HG03025 (cell line): ENCODE measurements at regions not wholly inside any gene's neighbourhood (a gene's known extent, or its start where the extent isn't known, plus 50 kb on each side); places are given as distances from the start of the nearest gene placed in this dataset.
"Not testable (repeated sequence)": the region's sequence is repeated elsewhere in the genome, so short reads cannot be mapped to it uniquely, and the experiment has no call there.

Experiments used
- ATAC-seq: cut with Tn5 transposase; IDR thresholded peaks from one replicate; pipeline ENCODE4 v1.9.1; 2021; ENCODE audit warnings: mild to moderate bottlenecking, moderate library complexity; ENCODE audit not compliant: unreplicated experiment, low FRiP score

GRCh38 chr9:89690334-89690912, 85.6 kb downstream of the GADD45G start:
- peak; percentile 83 for ATAC-seq

- ATAC-seq, result no peak
These were observed 90.7 kb downstream of the GADD45G start for GRCh38 chr9:89695441-89695891.

GRCh38 chr9:89695979-89696378, 91.2 kb downstream of the GADD45G start:
- not testable (repeated sequence) for ATAC-seq

- no peak for ATAC-seq
These were observed 92.0 kb downstream of the GADD45G start for GRCh38 chr9:89696780-89697179.

- ATAC-seq, result no peak
These were observed 92.7 kb downstream of the GADD45G start for GRCh38 chr9:89697553-89697952.

- no peak for ATAC-seq
These were observed 93.7 kb downstream of the GADD45G start for GRCh38 chr9:89698411-89699005.

- no peak for ATAC-seq
These were observed 94.8 kb downstream of the GADD45G start for GRCh38 chr9:89699646-89700045.

- ATAC-seq, result no peak
These were observed 96.5 kb downstream of the GADD45G start for GRCh38 chr9:89701221-89701798.

- ATAC-seq, result no peak
These were observed 97.6 kb downstream of the GADD45G start for GRCh38 chr9:89702401-89702800.

- no peak for ATAC-seq
These were observed 100.8 kb downstream of the GADD45G start for GRCh38 chr9:89705651-89706050.

- no peak for ATAC-seq
These were observed 101.3 kb downstream of the GADD45G start for GRCh38 chr9:89706086-89706485.

- ATAC-seq, result no peak
These were observed 101.9 kb downstream of the GADD45G start for GRCh38 chr9:89706731-89707191.

GRCh38 chr9:89710697-89711096, 105.9 kb downstream of the GADD45G start:
- ATAC-seq, result no peak

- no peak for ATAC-seq
These were observed 107.1 kb downstream of the GADD45G start for GRCh38 chr9:89711866-89712265.

- no peak for ATAC-seq
These were observed 107.5 kb downstream of the GADD45G start for GRCh38 chr9:89712283-89712682.

GRCh38 chr9:89714321-89714720, 109.5 kb downstream of the GADD45G start:
- ATAC-seq, result no peak

- no peak for ATAC-seq
These were observed 110.6 kb downstream of the GADD45G start for GRCh38 chr9:89715318-89715858.

GRCh38 chr9:89715881-89716280, 111.1 kb downstream of the GADD45G start:
- ATAC-seq, result no peak

- no peak for ATAC-seq
These were observed 111.7 kb downstream of the GADD45G start for GRCh38 chr9:89716559-89716958.

GRCh38 chr9:89718176-89718575, 113.4 kb downstream of the GADD45G start:
- no peak for ATAC-seq

- no peak for ATAC-seq
These were observed 113.8 kb downstream of the GADD45G start for GRCh38 chr9:89718651-89719050.

GRCh38 chr9:89719202-89719601, 114.4 kb downstream of the GADD45G start:
- no peak for ATAC-seq
